NCI-H2081 (cell line): ENCODE measurements at regions not wholly inside any gene's neighbourhood (a gene's known extent, or its start where the extent isn't known, plus 50 kb on each side); places are given as distances from the start of the nearest gene placed in this dataset.

ENCODE experiments used
- DNase-seq, 2 experiments: peaks; one replicate each; lab custom pipeline; 2025; lab: John Stamatoyannopoulos, UW

GRCh38 chr2:60159519-60159918 lies 393.9 kb downstream of the BCL11A start:
- DNase-seq, result no peak

GRCh38 chr2:60158262-60158661 lies 395.2 kb downstream of the BCL11A start:
- DNase-seq, result no peak

GRCh38 chr2:60157283-60157682 lies 396.2 kb downstream of the BCL11A start:
- no peak for DNase-seq

- no peak for DNase-seq
Observed at GRCh38 chr2:60154142-60154541, 399.3 kb downstream of the BCL11A start.

- peak; percentile 12 to 40 for DNase-seq
Observed at GRCh38 chr2:60152226-60152833, 401.1 kb downstream of the BCL11A start.

GRCh38 chr2:60149176-60149575 lies 404.3 kb downstream of the BCL11A start:
- no peak for DNase-seq

GRCh38 chr2:60148716-60149115 lies 404.7 kb downstream of the BCL11A start:
- DNase-seq, result no peak

- DNase-seq, result no peak
Observed at GRCh38 chr2:60140185-60140584, 413.3 kb downstream of the BCL11A start.

GRCh38 chr2:60136913-60137312 lies 416.5 kb downstream of the BCL11A start:
- no peak for DNase-seq

GRCh38 chr2:60127191-60127590 lies 426.3 kb downstream of the BCL11A start:
- DNase-seq, result no peak

GRCh38 chr2:60125611-60126426 lies 427.6 kb downstream of the BCL11A start:
- no peak for DNase-seq

- no peak for DNase-seq
Observed at GRCh38 chr2:60119778-60120177, 433.7 kb downstream of the BCL11A start.

GRCh38 chr2:60118917-60119316 lies 434.5 kb downstream of the BCL11A start:
- DNase-seq, result no peak

GRCh38 chr2:60118061-60118460 lies 435.4 kb downstream of the BCL11A start:
- no peak for DNase-seq

GRCh38 chr2:60116161-60116875 lies 437.1 kb downstream of the BCL11A start:
- no peak for DNase-seq

- no peak for DNase-seq
Observed at GRCh38 chr2:60109744-60110143, 443.7 kb downstream of the BCL11A start.

GRCh38 chr2:60106836-60107529 lies 446.5 kb downstream of the BCL11A start:
- no peak for DNase-seq

GRCh38 chr2:60105906-60106305 lies 447.5 kb downstream of the BCL11A start:
- DNase-seq, result no peak

GRCh38 chr2:60104514-60105505 lies 448.6 kb downstream of the BCL11A start:
- no peak for DNase-seq

GRCh38 chr2:60100034-60100433 lies 453.4 kb downstream of the BCL11A start:
- DNase-seq, result no peak

- DNase-seq, result no peak
Observed at GRCh38 chr2:60098996-60099395, 454.5 kb downstream of the BCL11A start.
